Calu3 (cell line): ENCODE measurements at regions not wholly inside any gene's neighbourhood (a gene's known extent, or its start where the extent isn't known, plus 50 kb on each side); places are given as distances from the start of the nearest gene placed in this dataset.

ENCODE experiments used
- BruUV-seq: library from RNA; stranded (reverse); fragments of 400-500 nt; replicated peaks from 2 replicates; lab custom pipeline; 2021; lab: Mats Ljungman, UMichigan
- CTCF ChIA-PET: fragments of 300-600 bp; sonication (Branson Sonifier 250); formaldehyde crosslinking; loops from one replicate; lab custom pipeline; 2022; ENCODE audit warnings: antibody characterized with exemption; lab: Charles Lee
- DNase-seq: peaks from one replicate; pipeline ENCODE4 v3.0.0; 2022
- H3K27ac Mint-ChIP-seq: one replicate; pipeline ENCODE4 v1.8.0; 2022; ENCODE audit warnings: mixed read lengths; ENCODE audit not compliant: unreplicated experiment
- H3K27me3 Mint-ChIP-seq: one replicate; pipeline ENCODE4 v1.8.0; 2022; ENCODE audit warnings: mixed read lengths; ENCODE audit not compliant: unreplicated experiment
- H3K36me3 Mint-ChIP-seq: one replicate; pipeline ENCODE4 v1.8.0; 2022; ENCODE audit warnings: mild to moderate bottlenecking, moderate library complexity, mixed read lengths; ENCODE audit not compliant: insufficient read depth, unreplicated experiment
- H3K4me1 Mint-ChIP-seq: one replicate; pipeline ENCODE4 v1.8.0; 2022; ENCODE audit warnings: mild to moderate bottlenecking, low read depth, mixed read lengths; ENCODE audit not compliant: unreplicated experiment
- H3K4me3 Mint-ChIP-seq: one replicate; pipeline ENCODE4 v1.8.0; 2022; ENCODE audit warnings: mild to moderate bottlenecking, low read depth, moderate library complexity, mixed read lengths; ENCODE audit not compliant: unreplicated experiment
- H3K9me3 Mint-ChIP-seq: one replicate; pipeline ENCODE4 v1.8.0; 2022; ENCODE audit warnings: low read depth, mixed read lengths; ENCODE audit not compliant: unreplicated experiment
- CTCF ChIP-seq: fragments of 200-600 bp; IDR thresholded peaks from one replicate; pipeline ENCODE4 v1.8.0; 2022; ENCODE audit warnings: antibody characterized with exemption; ENCODE audit not compliant: unreplicated experiment
- intact Hi-C: fragments of 100-400 bp; cut with micrococcal nuclease; formaldehyde crosslinking; loops from one replicate; pipeline ENCODE4 v1.10.0; 2022; ENCODE audit not compliant: unreplicated experiment

- Mint-ChIP-seq H3K9me3 (no peaks in the 10 kb centered on the region), H3K4me1 (no peaks in the 10 kb centered on the region), H3K36me3 (no peaks in the 10 kb centered on the region), H3K27ac (no peak overlapping the region), H3K27me3 (no peaks in the 10 kb centered on the region), H3K4me3 (no peak overlapping the region)
- intact Hi-C loops, result no loop called here
- TF ChIP-seq CTCF, result no peak
- CTCF ChIA-PET, result no interaction called here
- no peak for DNase-seq
- no TSS peak for BruUV-seq
Measured at GRCh38 chr13:97826421-97827012, 127.0 kb upstream of the IPO5 start.

GRCh38 chr13:97834250-97834649 lies 119.2 kb upstream of the IPO5 start:
- BruUV-seq, result no TSS peak
- Mint-ChIP-seq H3K27me3 (no peaks in the 10 kb centered on the region), H3K4me3 (no peak overlapping the region), H3K36me3 (no peaks in the 10 kb centered on the region), H3K4me1 (no peaks in the 10 kb centered on the region), H3K27ac (no peak overlapping the region), H3K9me3 (no peaks in the 10 kb centered on the region)
- DNase-seq, result no peak
- CTCF ChIA-PET, result no interaction called here
- intact Hi-C loops, result no loop called here
- no peak for TF ChIP-seq CTCF

GRCh38 chr13:97843189-97843588 lies 110.3 kb upstream of the IPO5 start:
- H3K27me3 Mint-ChIP-seq, result peaks cover 15% of the 10 kb centered on the region
- no peak for DNase-seq

GRCh38 chr13:97844151-97844550 lies 109.3 kb upstream of the IPO5 start:
- no peak for TF ChIP-seq CTCF
- intact Hi-C loops, result loop anchor here (10.0 kb wide), 1 partner anchor 1001 kb away; no protein-coding TSS in a partner anchor
- H3K36me3 Mint-ChIP-seq, result peaks cover 3% of the 10 kb centered on the region
- H3K4me1 Mint-ChIP-seq, result no peaks in the 10 kb centered on the region
- DNase-seq, result no peak
- no TSS peak for BruUV-seq
- CTCF ChIA-PET, result no interaction called here
- H3K9me3 Mint-ChIP-seq, result no peaks in the 10 kb centered on the region
- H3K27ac Mint-ChIP-seq, result no peak overlapping the region
- peaks cover 15% of the 10 kb centered on the region for H3K27me3 Mint-ChIP-seq
- H3K4me3 Mint-ChIP-seq, result no peak overlapping the region

More at GRCh38 chr13:97843189-97843588, 110.3 kb upstream of the IPO5 start:
- intact Hi-C loops, result loop anchor here (10.0 kb wide), 1 partner anchor 1002 kb away; no protein-coding TSS in a partner anchor
- BruUV-seq, result no TSS peak
- H3K27ac Mint-ChIP-seq, result no peak overlapping the region
- no peak overlapping the region for H3K4me3 Mint-ChIP-seq
- CTCF ChIA-PET, result no interaction called here
- no peaks in the 10 kb centered on the region for H3K9me3 Mint-ChIP-seq
- no peaks in the 10 kb centered on the region for H3K4me1 Mint-ChIP-seq
- TF ChIP-seq CTCF, result no peak
- peaks cover 3% of the 10 kb centered on the region for H3K36me3 Mint-ChIP-seq
